ENCODE measurements at regions not wholly inside any gene's neighbourhood (a gene's known extent, or its start where the extent isn't known, plus 50 kb on each side); places are given as distances from the start of the nearest gene placed in this dataset.

DNA sequence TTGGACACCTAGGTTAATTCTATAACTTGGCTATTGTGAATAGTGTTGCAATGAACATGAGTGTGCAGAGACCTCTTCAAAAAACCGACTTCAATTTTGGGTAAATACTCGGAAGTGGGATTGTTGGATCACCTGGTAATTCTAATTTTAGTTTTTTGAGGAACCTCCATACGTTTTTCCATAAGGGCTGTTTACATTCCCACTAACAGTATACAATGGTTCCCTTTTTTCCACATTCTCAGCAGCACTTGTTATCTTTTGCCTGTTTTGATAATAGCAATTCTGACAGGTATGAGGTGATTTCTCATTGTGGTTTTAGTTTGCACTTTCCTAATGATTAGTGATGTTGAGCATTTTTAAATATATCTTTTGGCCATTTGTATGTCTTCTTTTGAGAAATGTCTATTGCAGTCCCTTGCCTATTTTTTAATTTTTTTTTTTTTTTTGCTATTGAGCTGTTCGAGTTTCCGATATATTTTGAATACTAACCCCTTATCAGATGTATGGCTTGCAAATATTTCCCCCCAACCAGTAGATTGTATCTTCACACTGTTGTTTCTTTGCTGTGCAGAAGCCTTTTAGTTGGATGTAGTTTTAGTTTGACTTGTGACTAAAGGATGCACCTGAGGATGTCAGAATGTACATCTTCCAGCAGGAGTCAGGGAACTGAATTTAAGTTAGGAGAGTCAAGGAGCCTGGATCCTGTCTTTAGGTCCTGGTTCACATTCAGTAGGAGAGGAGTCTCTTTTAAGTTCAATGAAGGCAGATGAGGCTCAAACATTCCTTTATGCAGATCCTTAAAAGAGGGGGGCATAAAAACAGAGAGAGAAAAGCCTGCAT is 120.0 kb downstream of the S1PR1 start:
- BruUV-seq (replicated peaks) = no TSS peak
- ATAC-seq = no peak
- TF ChIP-seq POLR2AphosphoS5 (IDR thresholded peaks at IDR 0.05; ENCODE audit: low read depth, low read length) (no peak), TCF7L2 (IDR thresholded peaks at IDR 0.05; ENCODE audit: low read depth, low read length) (no peak), SIN3A (IDR thresholded peaks at IDR 0.05; ENCODE audit: borderline replicate concordance, insufficient read depth, low read depth, low read length) (no peak)
- TF ChIP-seq, protein P1, sequence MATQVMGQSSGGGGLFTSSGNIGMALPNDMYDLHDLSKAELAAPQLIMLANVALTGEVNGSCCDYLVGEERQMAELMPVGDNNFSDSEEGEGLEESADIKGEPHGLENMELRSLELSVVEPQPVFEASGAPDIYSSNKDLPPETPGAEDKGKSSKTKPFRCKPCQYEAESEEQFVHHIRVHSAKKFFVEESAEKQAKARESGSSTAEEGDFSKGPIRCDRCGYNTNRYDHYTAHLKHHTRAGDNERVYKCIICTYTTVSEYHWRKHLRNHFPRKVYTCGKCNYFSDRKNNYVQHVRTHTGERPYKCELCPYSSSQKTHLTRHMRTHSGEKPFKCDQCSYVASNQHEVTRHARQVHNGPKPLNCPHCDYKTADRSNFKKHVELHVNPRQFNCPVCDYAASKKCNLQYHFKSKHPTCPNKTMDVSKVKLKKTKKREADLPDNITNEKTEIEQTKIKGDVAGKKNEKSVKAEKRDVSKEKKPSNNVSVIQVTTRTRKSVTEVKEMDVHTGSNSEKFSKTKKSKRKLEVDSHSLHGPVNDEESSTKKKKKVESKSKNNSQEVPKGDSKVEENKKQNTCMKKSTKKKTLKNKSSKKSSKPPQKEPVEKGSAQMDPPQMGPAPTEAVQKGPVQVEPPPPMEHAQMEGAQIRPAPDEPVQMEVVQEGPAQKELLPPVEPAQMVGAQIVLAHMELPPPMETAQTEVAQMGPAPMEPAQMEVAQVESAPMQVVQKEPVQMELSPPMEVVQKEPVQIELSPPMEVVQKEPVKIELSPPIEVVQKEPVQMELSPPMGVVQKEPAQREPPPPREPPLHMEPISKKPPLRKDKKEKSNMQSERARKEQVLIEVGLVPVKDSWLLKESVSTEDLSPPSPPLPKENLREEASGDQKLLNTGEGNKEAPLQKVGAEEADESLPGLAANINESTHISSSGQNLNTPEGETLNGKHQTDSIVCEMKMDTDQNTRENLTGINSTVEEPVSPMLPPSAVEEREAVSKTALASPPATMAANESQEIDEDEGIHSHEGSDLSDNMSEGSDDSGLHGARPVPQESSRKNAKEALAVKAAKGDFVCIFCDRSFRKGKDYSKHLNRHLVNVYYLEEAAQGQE (IDR thresholded peaks at IDR 0.05; ENCODE audit: insufficient read depth in 1 of 2, low read depth in 2 of 2, low read length in 1 of 2) = no peak
- TF ChIP-seq, protein P2, sequence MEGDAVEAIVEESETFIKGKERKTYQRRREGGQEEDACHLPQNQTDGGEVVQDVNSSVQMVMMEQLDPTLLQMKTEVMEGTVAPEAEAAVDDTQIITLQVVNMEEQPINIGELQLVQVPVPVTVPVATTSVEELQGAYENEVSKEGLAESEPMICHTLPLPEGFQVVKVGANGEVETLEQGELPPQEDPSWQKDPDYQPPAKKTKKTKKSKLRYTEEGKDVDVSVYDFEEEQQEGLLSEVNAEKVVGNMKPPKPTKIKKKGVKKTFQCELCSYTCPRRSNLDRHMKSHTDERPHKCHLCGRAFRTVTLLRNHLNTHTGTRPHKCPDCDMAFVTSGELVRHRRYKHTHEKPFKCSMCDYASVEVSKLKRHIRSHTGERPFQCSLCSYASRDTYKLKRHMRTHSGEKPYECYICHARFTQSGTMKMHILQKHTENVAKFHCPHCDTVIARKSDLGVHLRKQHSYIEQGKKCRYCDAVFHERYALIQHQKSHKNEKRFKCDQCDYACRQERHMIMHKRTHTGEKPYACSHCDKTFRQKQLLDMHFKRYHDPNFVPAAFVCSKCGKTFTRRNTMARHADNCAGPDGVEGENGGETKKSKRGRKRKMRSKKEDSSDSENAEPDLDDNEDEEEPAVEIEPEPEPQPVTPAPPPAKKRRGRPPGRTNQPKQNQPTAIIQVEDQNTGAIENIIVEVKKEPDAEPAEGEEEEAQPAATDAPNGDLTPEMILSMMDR (IDR thresholded peaks at IDR 0.05) = no peak
- intact Hi-C loops (cut with micrococcal nuclease; ENCODE audit: unreplicated experiment) (loop anchor here (1.0 kb wide), 1 partner anchor 48 kb away; no protein-coding TSS in a partner anchor), in situ Hi-C loops (cut with HindIII; ENCODE audit: low pct_unique_long_range_greater_than_20kb, low sequenced_read_pairs) (no loop called here)
- no peak for DNase-seq (ENCODE audit: low read depth, low spot score)
- H3K4me3 ChIP-seq (ENCODE audit: low read depth in 2 of 2, low read length in 2 of 2) = no peak overlapping the region
- no peak overlapping the region for H3K27ac ChIP-seq (ENCODE audit: low read length)
- no peaks in the 10 kb centered on the region for H3K27me3 ChIP-seq (ENCODE audit: control insufficient read depth, insufficient read depth, low read length)
- ChIA-PET CTCF (interaction anchor here (0.6 to 1.5 kb wide), 2 partner anchors 48 to 283 kb away, joined by 4 to 23 read pairs; no protein-coding TSS in a partner anchor), POLR2A (interaction anchor here (0.6 kb wide), 1 partner anchor 330 kb away, joined by 3 read pairs; no protein-coding TSS in a partner anchor)
- H3K36me3 ChIP-seq (ENCODE audit: control insufficient read depth, insufficient read depth, low read length) = no peaks in the 10 kb centered on the region
- H3K4me1 ChIP-seq (ENCODE audit: control insufficient read depth, insufficient read depth, low read length) = no peaks in the 10 kb centered on the region
- no peaks in the 10 kb centered on the region for H3K9me3 ChIP-seq (ENCODE audit: control insufficient read depth, insufficient read depth, low read depth, low read length)

DNA sequence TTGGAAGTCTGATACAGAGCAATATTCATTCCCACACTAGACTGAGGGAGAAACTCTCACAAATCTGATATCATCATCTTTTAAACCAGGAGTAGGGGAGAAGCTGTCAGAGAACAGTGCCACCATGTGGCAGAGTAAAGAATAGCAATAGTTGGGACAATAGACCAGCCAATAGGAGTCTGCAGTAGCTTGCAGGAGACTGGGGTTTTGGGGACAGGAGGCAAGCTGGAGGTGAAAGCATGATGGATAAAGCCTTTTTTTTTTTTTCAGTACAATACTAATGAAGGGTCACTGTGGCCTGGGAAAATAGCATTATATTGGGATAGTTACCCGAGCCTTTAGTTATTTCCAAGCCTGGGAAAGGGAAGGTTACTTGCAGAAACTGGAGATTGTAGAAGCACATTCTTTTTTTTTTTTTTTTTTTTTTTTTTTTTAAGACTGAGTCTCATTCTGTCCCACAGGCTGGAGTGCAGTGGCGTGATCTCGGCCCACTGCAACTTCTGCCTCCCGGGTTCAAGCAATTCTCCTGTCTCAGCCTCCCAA is 120.7 kb downstream of the S1PR1 start:
- DNase-seq (ENCODE audit: low read depth, low spot score) (peak; percentile 28), ATAC-seq (peak; percentile 89)
- in situ Hi-C loops (cut with HindIII; ENCODE audit: low pct_unique_long_range_greater_than_20kb, low sequenced_read_pairs) (no loop called here), intact Hi-C loops (cut with micrococcal nuclease; ENCODE audit: unreplicated experiment) (loop anchor here (1.0 kb wide), 1 partner anchor 48 kb away; no protein-coding TSS in a partner anchor)
- Histone ChIP-seq H3K27me3 (ENCODE audit: control insufficient read depth, insufficient read depth, low read length) (no peaks in the 10 kb centered on the region), H3K27ac (ENCODE audit: low read length) (no peak overlapping the region), H3K9me3 (ENCODE audit: control insufficient read depth, insufficient read depth, low read depth, low read length) (no peaks in the 10 kb centered on the region), H3K36me3 (ENCODE audit: control insufficient read depth, insufficient read depth, low read length) (no peaks in the 10 kb centered on the region), H3K4me1 (ENCODE audit: control insufficient read depth, insufficient read depth, low read length) (no peaks in the 10 kb centered on the region), H3K4me3 (ENCODE audit: low read depth in 2 of 2, low read length in 2 of 2) (no peak overlapping the region)
- TF ChIP-seq TCF7L2 (IDR thresholded peaks at IDR 0.05; ENCODE audit: low read depth, low read length) = no peak
- no peak for TF ChIP-seq POLR2AphosphoS5 (IDR thresholded peaks at IDR 0.05; ENCODE audit: low read depth, low read length)
- TF ChIP-seq, protein P1 (IDR thresholded peaks at IDR 0.05; ENCODE audit: insufficient read depth in 1 of 2, low read depth in 2 of 2, low read length in 1 of 2) = no peak
- TF ChIP-seq, protein P2 (IDR thresholded peaks at IDR 0.05) = peak; percentile 79
- TF ChIP-seq SIN3A (IDR thresholded peaks at IDR 0.05; ENCODE audit: borderline replicate concordance, insufficient read depth, low read depth, low read length) = no peak
- ChIA-PET CTCF (interaction anchor here (0.6 to 1.5 kb wide), 2 partner anchors 48 to 282 kb away, joined by 4 to 23 read pairs; no protein-coding TSS in a partner anchor), POLR2A (interaction anchor here (0.6 kb wide), 1 partner anchor 329 kb away, joined by 3 read pairs; no protein-coding TSS in a partner anchor)
- BruUV-seq (replicated peaks) = no TSS peak

Data from Panc1 (cell line).